PC-3 (cell line): ENCODE measurements at regions not wholly inside any gene's neighbourhood (a gene's known extent, or its start where the extent isn't known, plus 50 kb on each side); places are given as distances from the start of the nearest gene placed in this dataset.

Source experiments
- EZH2 ChIP-seq: fragments of 300-600 bp; sonication (generic); IDR thresholded peaks from one replicate; pipeline ENCODE4 v1.6.1; 2017; ENCODE audit warnings: antibody characterized with exemption, mild to moderate bottlenecking, low read length; ENCODE audit not compliant: unreplicated experiment
- EZH2phosphoT487 ChIP-seq: fragments of 300-600 bp; sonication (generic); IDR thresholded peaks from 2 replicates; pipeline ENCODE4 v1.6.1; 2018; ENCODE audit warnings: mild to moderate bottlenecking, antibody characterized with exemption, low read length, borderline replicate concordance
- TF ChIP-seq, protein P1 (sequence below): fragments of 300-600 bp; sonication (generic); conservative IDR thresholded peaks from 2 replicates; pipeline ENCODE4 v1.5.1; 2017; ENCODE audit warnings: antibody characterized with exemption, low read depth, mild to moderate bottlenecking, low read length

DNA sequence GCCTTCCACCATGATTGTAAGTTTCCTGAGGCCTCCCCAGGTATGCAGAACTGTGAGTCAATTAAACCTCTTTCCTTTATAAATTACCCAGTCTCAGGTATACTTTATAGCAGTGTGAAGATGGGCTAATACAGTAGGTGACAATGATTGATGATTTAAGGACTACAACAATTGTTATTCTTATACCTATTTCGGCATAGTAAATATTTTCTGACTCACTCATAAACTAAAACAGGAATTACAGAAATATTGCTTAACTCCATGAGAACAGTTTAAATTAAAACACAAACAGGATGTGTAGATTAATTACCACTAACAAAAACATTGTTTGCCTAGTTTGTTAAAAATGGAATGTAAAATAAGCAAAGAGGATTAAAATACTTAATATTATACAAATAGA lies 839.9 kb downstream of the LTN1 start:
- no peak for TF ChIP-seq EZH2
- TF ChIP-seq, protein P1, sequence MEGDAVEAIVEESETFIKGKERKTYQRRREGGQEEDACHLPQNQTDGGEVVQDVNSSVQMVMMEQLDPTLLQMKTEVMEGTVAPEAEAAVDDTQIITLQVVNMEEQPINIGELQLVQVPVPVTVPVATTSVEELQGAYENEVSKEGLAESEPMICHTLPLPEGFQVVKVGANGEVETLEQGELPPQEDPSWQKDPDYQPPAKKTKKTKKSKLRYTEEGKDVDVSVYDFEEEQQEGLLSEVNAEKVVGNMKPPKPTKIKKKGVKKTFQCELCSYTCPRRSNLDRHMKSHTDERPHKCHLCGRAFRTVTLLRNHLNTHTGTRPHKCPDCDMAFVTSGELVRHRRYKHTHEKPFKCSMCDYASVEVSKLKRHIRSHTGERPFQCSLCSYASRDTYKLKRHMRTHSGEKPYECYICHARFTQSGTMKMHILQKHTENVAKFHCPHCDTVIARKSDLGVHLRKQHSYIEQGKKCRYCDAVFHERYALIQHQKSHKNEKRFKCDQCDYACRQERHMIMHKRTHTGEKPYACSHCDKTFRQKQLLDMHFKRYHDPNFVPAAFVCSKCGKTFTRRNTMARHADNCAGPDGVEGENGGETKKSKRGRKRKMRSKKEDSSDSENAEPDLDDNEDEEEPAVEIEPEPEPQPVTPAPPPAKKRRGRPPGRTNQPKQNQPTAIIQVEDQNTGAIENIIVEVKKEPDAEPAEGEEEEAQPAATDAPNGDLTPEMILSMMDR: no peak
- TF ChIP-seq EZH2phosphoT487: no peak
